ENCODE measurements at regions not wholly inside any gene's neighbourhood (a gene's known extent, or its start where the extent isn't known, plus 50 kb on each side); places are given as distances from the start of the nearest gene placed in this dataset.

- H4K8ac ChIP-seq (replicated peaks; ENCODE audit: insufficient read length, low read depth, low read length): no peak overlapping the region
- no peak overlapping the region for H3T11ph ChIP-seq (ENCODE audit: low read length)
- H2BK12ac ChIP-seq (ENCODE audit: insufficient read length, low read depth, low read length): no peak overlapping the region
- H3K4me2 ChIP-seq (ENCODE audit: insufficient read depth, insufficient read length, low read length): no peak overlapping the region
- H3K27ac ChIP-seq (ENCODE audit: insufficient read length, low read depth, low read length): no peak overlapping the region
- no peak overlapping the region for H3K56ac ChIP-seq (ENCODE audit: insufficient read length, low read depth, low read length)
- H3K4me1 Mint-ChIP-seq: peaks cover 20 to 21% of the 10 kb centered on the region in 2 experiments
- no peak overlapping the region for H3K9ac ChIP-seq (ENCODE audit: extremely low read depth, insufficient read length, low read length)
- no peak overlapping the region for H2AK5ac ChIP-seq (ENCODE audit: insufficient read length, low read length)
- H2BK15ac ChIP-seq (ENCODE audit: low read depth, low read length): no peak overlapping the region
- H3K23me2 ChIP-seq (ENCODE audit: insufficient read length, low read depth, low read length, poor library complexity, severe bottlenecking): no peaks in the 10 kb centered on the region
- no peak overlapping the region for H2BK20ac ChIP-seq (ENCODE audit: low read depth, low read length, poor library complexity, severe bottlenecking)
- H3K18ac ChIP-seq (ENCODE audit: insufficient read length, low read depth, low read length): no peak overlapping the region
- TF ChIP-seq CTCF (conservative IDR thresholded peaks at IDR 0.05): no peak
- no peaks in the 10 kb centered on the region for H3K36me3 Mint-ChIP-seq (ENCODE audit: insufficient read depth in 1 of 3, low read depth in 3 of 3)
- DNase-seq: no peak
- no peaks in the 10 kb centered on the region for H3K27me3 Mint-ChIP-seq (ENCODE audit: low read depth)
- H3K9me3 ChIP-seq (ENCODE audit: control insufficient read depth, low read depth, low read length): no peaks in the 10 kb centered on the region
- H3K4me1 ChIP-seq (ENCODE audit: insufficient read depth, low read length): peaks cover 3% of the 10 kb centered on the region; the same call in 1 of the 2 replicates
- no peak overlapping the region for H4K91ac ChIP-seq (ENCODE audit: insufficient read length, low read depth, low read length)
- no peaks in the 10 kb centered on the region for H4K20me1 ChIP-seq (ENCODE audit: control insufficient read depth, insufficient read depth, insufficient read length)
- H3K27me3 ChIP-seq (ENCODE audit: insufficient read depth, low read length): no peaks in the 10 kb centered on the region
- no peak overlapping the region for H2AFZ ChIP-seq (ENCODE audit: low read length)
- H3K23ac ChIP-seq (ENCODE audit: insufficient read length, low read depth, low read length): no peak overlapping the region
- H3K79me2 ChIP-seq (ENCODE audit: insufficient read depth, low read length): no peaks in the 10 kb centered on the region
- no peak overlapping the region for H3K4ac ChIP-seq (ENCODE audit: low read depth, low read length)
- no peak overlapping the region for H4K5ac ChIP-seq (ENCODE audit: insufficient read length, low read depth, low read length)
- H3K79me1 ChIP-seq (ENCODE audit: insufficient read depth, low read depth, low read length, poor library complexity, severe bottlenecking): no peaks in the 10 kb centered on the region
- no CpG with 5 or more reads among the region's 2 CpGs for WGBS (ENCODE audit: extremely low coverage, insufficient read length, low lambda C conversion rate)
- H3K27ac Mint-ChIP-seq: no peak overlapping the region
- H3K9me3 Mint-ChIP-seq: no peaks in the 10 kb centered on the region
- no peak overlapping the region for H2BK5ac ChIP-seq (ENCODE audit: insufficient read length, low read length)
- no peak overlapping the region for H3K14ac ChIP-seq (ENCODE audit: insufficient read depth, low read length)
- no peak overlapping the region for H2BK120ac ChIP-seq (ENCODE audit: low read depth, low read length, poor library complexity, severe bottlenecking)
- H3K4me3 Mint-ChIP-seq: no peak overlapping the region
Measured at GRCh38 chr3:31246293-31247062, 286.2 kb upstream of the STT3B start.
